MM.1S (cell line): ENCODE measurements at regions not wholly inside any gene's neighbourhood (a gene's known extent, or its start where the extent isn't known, plus 50 kb on each side); places are given as distances from the start of the nearest gene placed in this dataset.

Experiments used
- EZH2 ChIP-seq: fragments of 300-600 bp; sonication (generic); optimal IDR thresholded peaks from 2 replicates; pipeline ENCODE3; 2017; ENCODE audit warnings: low read depth, mild to moderate bottlenecking, antibody characterized with exemption, low read length, mixed read lengths
- EZH2phosphoT487 ChIP-seq: fragments of 300-600 bp; sonication (generic); IDR thresholded peaks from 2 replicates; pipeline ENCODE4 v1.6.1; 2018; ENCODE audit warnings: antibody characterized with exemption, low read length
- TF ChIP-seq, protein P1 (sequence below): fragments of 300-600 bp; sonication (generic); IDR thresholded peaks from 2 replicates; pipeline ENCODE4 v1.5.1; 2016; ENCODE audit warnings: antibody characterized with exemption, low read length, mixed read lengths

DNA sequence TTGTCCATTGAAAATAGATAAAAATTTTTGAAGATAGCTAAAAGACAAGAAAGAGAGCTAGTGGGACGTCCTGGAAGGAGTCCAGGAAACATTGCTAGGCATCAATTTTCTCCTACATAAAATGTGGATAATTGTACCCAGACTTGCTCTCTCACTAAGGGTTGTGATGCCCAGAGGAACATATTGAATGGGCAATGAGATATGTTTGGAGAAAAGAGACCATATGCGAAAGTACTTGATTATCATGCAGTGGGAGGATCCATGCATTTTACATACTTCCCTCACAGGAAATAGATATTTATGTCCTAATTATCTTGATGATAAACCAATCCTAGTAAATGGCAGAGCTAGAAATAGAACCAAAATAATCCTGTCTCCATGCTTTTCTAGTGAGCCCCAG lies 108.4 kb upstream of the TNR start:
- TF ChIP-seq, protein P1, sequence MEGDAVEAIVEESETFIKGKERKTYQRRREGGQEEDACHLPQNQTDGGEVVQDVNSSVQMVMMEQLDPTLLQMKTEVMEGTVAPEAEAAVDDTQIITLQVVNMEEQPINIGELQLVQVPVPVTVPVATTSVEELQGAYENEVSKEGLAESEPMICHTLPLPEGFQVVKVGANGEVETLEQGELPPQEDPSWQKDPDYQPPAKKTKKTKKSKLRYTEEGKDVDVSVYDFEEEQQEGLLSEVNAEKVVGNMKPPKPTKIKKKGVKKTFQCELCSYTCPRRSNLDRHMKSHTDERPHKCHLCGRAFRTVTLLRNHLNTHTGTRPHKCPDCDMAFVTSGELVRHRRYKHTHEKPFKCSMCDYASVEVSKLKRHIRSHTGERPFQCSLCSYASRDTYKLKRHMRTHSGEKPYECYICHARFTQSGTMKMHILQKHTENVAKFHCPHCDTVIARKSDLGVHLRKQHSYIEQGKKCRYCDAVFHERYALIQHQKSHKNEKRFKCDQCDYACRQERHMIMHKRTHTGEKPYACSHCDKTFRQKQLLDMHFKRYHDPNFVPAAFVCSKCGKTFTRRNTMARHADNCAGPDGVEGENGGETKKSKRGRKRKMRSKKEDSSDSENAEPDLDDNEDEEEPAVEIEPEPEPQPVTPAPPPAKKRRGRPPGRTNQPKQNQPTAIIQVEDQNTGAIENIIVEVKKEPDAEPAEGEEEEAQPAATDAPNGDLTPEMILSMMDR: no peak
- TF ChIP-seq EZH2 (no peak), EZH2phosphoT487 (no peak)
